H9 (cell line): ENCODE measurements at regions not wholly inside any gene's neighbourhood (a gene's known extent, or its start where the extent isn't known, plus 50 kb on each side); places are given as distances from the start of the nearest gene placed in this dataset.
A peak's percentile ranks its signal among the peaks of the same experiment; 100 is the strongest.

ENCODE experiments used
- DNase-seq: peaks from one replicate; pipeline ENCODE4 v3.0.0-alpha.2; 2017
- H2AFZ ChIP-seq: one replicate; pipeline ENCODE4 v1.6.1; 2013; ENCODE audit warnings: mild to moderate bottlenecking, low read length, control low read depth, moderate library complexity
- H2AK5ac ChIP-seq: 2 replicates; pipeline ENCODE4 v1.6.1; 2013; ENCODE audit warnings: low read length, control low read depth, mixed read lengths; ENCODE audit not compliant: insufficient read length
- H2BK120ac ChIP-seq: one replicate; pipeline ENCODE4 v1.6.1; 2013; ENCODE audit warnings: low read depth, mild to moderate bottlenecking, low read length, control low read depth, inconsistent platforms; ENCODE audit not compliant: poor library complexity, severe bottlenecking
- H2BK12ac ChIP-seq: 2 replicates; pipeline ENCODE4 v1.6.1; 2013; ENCODE audit warnings: low read length, control low read depth, mixed read lengths, low read depth; ENCODE audit not compliant: insufficient read length
- H2BK15ac ChIP-seq: 2 replicates; pipeline ENCODE4 v1.6.1; 2013; ENCODE audit warnings: low read depth, low read length, control low read depth
- H2BK20ac ChIP-seq: one replicate; pipeline ENCODE4 v1.6.1; 2013; ENCODE audit warnings: low read depth, mild to moderate bottlenecking, low read length, control low read depth, inconsistent platforms; ENCODE audit not compliant: poor library complexity, severe bottlenecking
- H2BK5ac ChIP-seq: 2 replicates; pipeline ENCODE4 v1.6.1; 2013; ENCODE audit warnings: low read length, control low read depth, mixed read lengths; ENCODE audit not compliant: insufficient read length
- H3K14ac ChIP-seq: 2 replicates; pipeline ENCODE4 v1.6.1; 2013; ENCODE audit warnings: low read length, control low read depth; ENCODE audit not compliant: insufficient read depth
- H3K18ac ChIP-seq: 2 replicates; pipeline ENCODE4 v1.6.1; 2013; ENCODE audit warnings: low read depth, mild to moderate bottlenecking, mixed read lengths, low read length, control low read depth; ENCODE audit not compliant: insufficient read length
- H3K23ac ChIP-seq: 2 replicates; pipeline ENCODE4 v1.6.1; 2013; ENCODE audit warnings: low read length, control low read depth, mixed read lengths, low read depth; ENCODE audit not compliant: insufficient read length
- H3K23me2 ChIP-seq: 2 replicates; pipeline ENCODE4 v1.6.1; 2013; ENCODE audit warnings: low read depth, mild to moderate bottlenecking, mixed read lengths, low read length, control low read depth; ENCODE audit not compliant: insufficient read length, poor library complexity, severe bottlenecking
- H3K27ac ChIP-seq: 2 replicates; pipeline ENCODE4 v1.5.1; 2013; ENCODE audit warnings: low read length, control low read depth, mixed read lengths, low read depth; ENCODE audit not compliant: insufficient read length
- H3K27me3 ChIP-seq: 2 replicates; pipeline ENCODE4 v1.6.1; 2013; ENCODE audit warnings: low read length, control low read depth, inconsistent platforms; ENCODE audit not compliant: insufficient read depth
- H3K4ac ChIP-seq: 2 replicates; pipeline ENCODE4 v1.6.1; 2013; ENCODE audit warnings: low read depth, mild to moderate bottlenecking, control low read depth, inconsistent platforms, low read length, moderate library complexity
- H3K4me1 ChIP-seq: 2 replicates; pipeline ENCODE4 v1.6.1; 2013; ENCODE audit warnings: low read length, control low read depth, inconsistent platforms; ENCODE audit not compliant: insufficient read depth
- H3K4me2 ChIP-seq: 2 replicates; pipeline ENCODE4 v1.6.1; 2013; ENCODE audit warnings: low read length, control low read depth, mixed read lengths; ENCODE audit not compliant: insufficient read length, insufficient read depth
- H3K56ac ChIP-seq: 2 replicates; pipeline ENCODE4 v1.6.1; 2013; ENCODE audit warnings: low read depth, mild to moderate bottlenecking, mixed read lengths, low read length, control low read depth; ENCODE audit not compliant: insufficient read length
- H3K79me1 ChIP-seq: 2 replicates; pipeline ENCODE4 v1.6.1; 2013; ENCODE audit warnings: low read depth, mild to moderate bottlenecking, moderate library complexity, low read length, control low read depth, inconsistent platforms; ENCODE audit not compliant: insufficient read depth, poor library complexity, severe bottlenecking
- H3K79me2 ChIP-seq: 2 replicates; pipeline ENCODE4 v1.6.1; 2013; ENCODE audit warnings: low read length, control low read depth, inconsistent platforms; ENCODE audit not compliant: insufficient read depth
- H3K9ac ChIP-seq: 2 replicates; pipeline ENCODE4 v1.6.1; 2013; ENCODE audit warnings: low read length, control low read depth, mixed read lengths; ENCODE audit not compliant: insufficient read length; ENCODE audit errors: extremely low read depth
- H3K9me3 ChIP-seq: one replicate; pipeline ENCODE4 v1.6.1; 2013; ENCODE audit warnings: low read depth, low read length, inconsistent platforms; ENCODE audit not compliant: control insufficient read depth
- H3T11ph ChIP-seq: one replicate; pipeline ENCODE4 v1.6.1; 2013; ENCODE audit warnings: mild to moderate bottlenecking, low read length, control low read depth, inconsistent platforms
- H4K20me1 ChIP-seq: one replicate; pipeline ENCODE4 v1.6.1; 2013; ENCODE audit not compliant: control insufficient read depth, insufficient read length, insufficient read depth
- H4K5ac ChIP-seq: 2 replicates; pipeline ENCODE4 v1.6.1; 2013; ENCODE audit warnings: low read depth, mild to moderate bottlenecking, mixed read lengths, low read length, control low read depth; ENCODE audit not compliant: insufficient read length
- H4K8ac ChIP-seq: replicated peaks from 2 replicates; pipeline ENCODE4 v1.6.1; 2013; ENCODE audit warnings: low read length, control low read depth, mixed read lengths, low read depth; ENCODE audit not compliant: insufficient read length
- H4K91ac ChIP-seq: 2 replicates; pipeline ENCODE4 v1.6.1; 2013; ENCODE audit warnings: low read depth, mild to moderate bottlenecking, moderate library complexity, mixed read lengths, low read length, control low read depth; ENCODE audit not compliant: insufficient read length
- H3K27ac Mint-ChIP-seq, 3 experiments: 2 replicates in 2 of 3; 3 replicates in 1 of 3; pipeline ENCODE4 v1.8.0; 2020 to 2021; ENCODE audit warnings: mixed read lengths in 3 of 3, mild to moderate bottlenecking in 1 of 3, moderate library complexity in 1 of 3
- H3K27me3 Mint-ChIP-seq: 2 replicates; pipeline ENCODE4 v1.8.0; 2021; ENCODE audit warnings: low read depth, mild to moderate bottlenecking, moderate library complexity, mixed read lengths
- H3K36me3 Mint-ChIP-seq, 3 experiments: 2 replicates in 2 of 3; 3 replicates in 1 of 3; pipeline ENCODE4 v1.8.0; 2020 to 2021; ENCODE audit warnings: low read depth in 3 of 3, mixed read lengths in 3 of 3; ENCODE audit not compliant: insufficient read depth in 1 of 3
- H3K4me1 Mint-ChIP-seq, 2 experiments: 2 replicates each; pipeline ENCODE4 v1.8.0; 2020; ENCODE audit warnings: mixed read lengths in 2 of 2
- H3K4me3 Mint-ChIP-seq, 2 experiments: 2 replicates in 1 of 2; 3 replicates in 1 of 2; pipeline ENCODE4 v1.8.0; 2020 to 2021; ENCODE audit warnings: mild to moderate bottlenecking in 2 of 2, mixed read lengths in 2 of 2, moderate library complexity in 1 of 2
- H3K9me3 Mint-ChIP-seq, 2 experiments: 2 replicates in 1 of 2; 3 replicates in 1 of 2; pipeline ENCODE4 v1.8.0; 2020; ENCODE audit warnings: mild to moderate bottlenecking in 2 of 2, mixed read lengths in 2 of 2, moderate library complexity in 1 of 2
- CTCF ChIP-seq: fragments of 200-600 bp; sonication (generic); conservative IDR thresholded peaks from 3 replicates; pipeline ENCODE4 v1.8.0; 2021; ENCODE audit warnings: antibody characterized with exemption, mild to moderate bottlenecking
- WGBS: extraction: QIAGEN DNeasy Blood & Tissue Kit; methylation state at CpG from one replicate; pipeline ENCODE4 v1.1.7; 2013; ENCODE audit warnings: missing lambda C conversion rate, low lambda C conversion rate, mixed read lengths; ENCODE audit not compliant: insufficient read length; ENCODE audit errors: extremely low coverage; 5-methylcytosine and 5-hydroxymethylcytosine counted together

- H3K27ac ChIP-seq: no peak overlapping the region
- no peak overlapping the region for H2BK5ac ChIP-seq
- H3K4me1 ChIP-seq: peaks cover 5% of the 10 kb centered on the region; the same call in 1 of the 2 replicates
- H3K18ac ChIP-seq: no peak overlapping the region
- Mint-ChIP-seq H3K36me3 (peaks cover 10 to 16% (median 10%) of the 10 kb centered on the region in 3 experiments; a peak in 6 of 7 replicates), H3K27me3 (no peaks in the 10 kb centered on the region; the same call in 1 of the 2 replicates), H3K4me1 (peaks cover 54 to 73% of the 10 kb centered on the region in 2 experiments), H3K4me3 (no peak overlapping the region), H3K9me3 (no peaks in the 10 kb centered on the region), H3K27ac (peak overlapping the region; percentile 16 to 35 (median 21); a peak in 3 of 7 replicates)
- H2AK5ac ChIP-seq: no peak overlapping the region
- no peak overlapping the region for H4K8ac ChIP-seq
- no peaks in the 10 kb centered on the region for H3K27me3 ChIP-seq
- no peaks in the 10 kb centered on the region for H3K23me2 ChIP-seq
- H3K4me2 ChIP-seq: no peak overlapping the region
- H3T11ph ChIP-seq: no peak overlapping the region
- no peak overlapping the region for H3K23ac ChIP-seq
- H4K5ac ChIP-seq: no peak overlapping the region
- H3K9ac ChIP-seq: no peak overlapping the region
- H2BK12ac ChIP-seq: no peak overlapping the region
- H3K56ac ChIP-seq: no peak overlapping the region
- no peak overlapping the region for H2BK120ac ChIP-seq
- no peaks in the 10 kb centered on the region for H4K20me1 ChIP-seq
- no peaks in the 10 kb centered on the region for H3K9me3 ChIP-seq
- no peak for TF ChIP-seq CTCF
- H3K14ac ChIP-seq: no peak overlapping the region
- no peak overlapping the region for H3K4ac ChIP-seq
- no peak for DNase-seq
- H3K79me2 ChIP-seq: peaks cover 1% of the 10 kb centered on the region; the same call in 1 of the 2 replicates
- WGBS: no CpG with 5 or more reads among the region's 8 CpGs
- H2AFZ ChIP-seq: no peak overlapping the region
- H2BK20ac ChIP-seq: no peak overlapping the region
- no peak overlapping the region for H2BK15ac ChIP-seq
- no peak overlapping the region for H4K91ac ChIP-seq
- H3K79me1 ChIP-seq: peaks cover 4% of the 10 kb centered on the region
These were observed 156.8 kb downstream of the GLI2 start for GRCh38 chr2:120892271-120892966.
